MM.1S (cell line): ENCODE measurements at regions not wholly inside any gene's neighbourhood (a gene's known extent, or its start where the extent isn't known, plus 50 kb on each side); places are given as distances from the start of the nearest gene placed in this dataset.

Source experiments
- EZH2 ChIP-seq: fragments of 300-600 bp; sonication (generic); optimal IDR thresholded peaks from 2 replicates; pipeline ENCODE3; 2017; ENCODE audit warnings: low read depth, mild to moderate bottlenecking, antibody characterized with exemption, low read length, mixed read lengths
- EZH2phosphoT487 ChIP-seq: fragments of 300-600 bp; sonication (generic); IDR thresholded peaks from 2 replicates; pipeline ENCODE4 v1.6.1; 2018; ENCODE audit warnings: antibody characterized with exemption, low read length
- TF ChIP-seq, protein P1 (sequence below): fragments of 300-600 bp; sonication (generic); IDR thresholded peaks from 2 replicates; pipeline ENCODE4 v1.5.1; 2016; ENCODE audit warnings: antibody characterized with exemption, low read length, mixed read lengths

DNA sequence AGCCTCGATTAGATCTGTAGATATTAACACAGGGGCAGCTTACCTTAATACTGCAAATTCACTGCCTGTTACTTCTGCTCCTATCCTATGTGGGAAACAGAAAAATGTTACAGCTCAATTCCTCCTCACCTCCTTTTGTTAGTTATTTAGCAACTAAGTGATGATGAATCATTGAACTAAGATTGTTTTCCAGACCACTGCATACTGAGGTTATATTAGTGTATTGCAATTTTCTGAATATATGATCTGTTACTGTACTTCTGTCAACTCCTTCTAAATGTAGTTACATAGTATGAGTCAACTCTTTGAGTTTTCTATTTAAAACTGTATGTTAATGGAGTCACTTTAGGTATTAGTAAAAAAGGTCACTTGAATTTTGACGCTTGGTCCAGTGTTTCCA lies 331.5 kb upstream of the SLCO3A1 start:
- TF ChIP-seq, protein P1, sequence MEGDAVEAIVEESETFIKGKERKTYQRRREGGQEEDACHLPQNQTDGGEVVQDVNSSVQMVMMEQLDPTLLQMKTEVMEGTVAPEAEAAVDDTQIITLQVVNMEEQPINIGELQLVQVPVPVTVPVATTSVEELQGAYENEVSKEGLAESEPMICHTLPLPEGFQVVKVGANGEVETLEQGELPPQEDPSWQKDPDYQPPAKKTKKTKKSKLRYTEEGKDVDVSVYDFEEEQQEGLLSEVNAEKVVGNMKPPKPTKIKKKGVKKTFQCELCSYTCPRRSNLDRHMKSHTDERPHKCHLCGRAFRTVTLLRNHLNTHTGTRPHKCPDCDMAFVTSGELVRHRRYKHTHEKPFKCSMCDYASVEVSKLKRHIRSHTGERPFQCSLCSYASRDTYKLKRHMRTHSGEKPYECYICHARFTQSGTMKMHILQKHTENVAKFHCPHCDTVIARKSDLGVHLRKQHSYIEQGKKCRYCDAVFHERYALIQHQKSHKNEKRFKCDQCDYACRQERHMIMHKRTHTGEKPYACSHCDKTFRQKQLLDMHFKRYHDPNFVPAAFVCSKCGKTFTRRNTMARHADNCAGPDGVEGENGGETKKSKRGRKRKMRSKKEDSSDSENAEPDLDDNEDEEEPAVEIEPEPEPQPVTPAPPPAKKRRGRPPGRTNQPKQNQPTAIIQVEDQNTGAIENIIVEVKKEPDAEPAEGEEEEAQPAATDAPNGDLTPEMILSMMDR, result no peak
- no peak for TF ChIP-seq EZH2phosphoT487
- no peak for TF ChIP-seq EZH2
